Panc1 (cell line): ENCODE measurements at regions not wholly inside any gene's neighbourhood (a gene's known extent, or its start where the extent isn't known, plus 50 kb on each side); places are given as distances from the start of the nearest gene placed in this dataset.

ENCODE experiments used
- ATAC-seq: fragments of 200-7000 bp; cut with Tn5 transposase; 2 replicates; pipeline ENCODE4 v1.9.1; 2020; ENCODE audit warnings: mild to moderate bottlenecking, moderate library complexity
- BruUV-seq: library from RNA; stranded (reverse); fragments of 400-500 nt; replicated peaks from 2 replicates; lab custom pipeline; 2021; lab: Mats Ljungman, UMichigan
- CTCF ChIA-PET: fragments of 300-600 bp; sonication (Branson Sonifier 250); formaldehyde crosslinking; loops from one replicate; lab custom pipeline; 2022; ENCODE audit warnings: antibody characterized with exemption; lab: Charles Lee
- POLR2A ChIA-PET: fragments of 300-600 bp; sonication (Branson Sonifier 250); formaldehyde crosslinking; loops from one replicate; lab custom pipeline; 2022; ENCODE audit warnings: antibody characterized with exemption; lab: Charles Lee
- DNase-seq: peaks from one replicate; pipeline ENCODE4 v3.0.0-alpha.2; 2010; ENCODE audit warnings: low read depth, low spot score
- H3K27ac ChIP-seq: 2 replicates; pipeline ENCODE4 v1.5.1; 2011; ENCODE audit warnings: mild to moderate bottlenecking, low read length, inconsistent platforms
- H3K27me3 ChIP-seq: fragments of 200-500 bp; sonication (Bioruptor generic); 2 replicates; pipeline ENCODE4 v1.6.0; 2014; ENCODE audit warnings: low read length, inconsistent platforms; ENCODE audit not compliant: control insufficient read depth, insufficient read depth
- H3K36me3 ChIP-seq: fragments of 200-500 bp; sonication (Bioruptor generic); 2 replicates; pipeline ENCODE4 v1.5.1; 2014; ENCODE audit warnings: inconsistent platforms, mild to moderate bottlenecking, low read length, moderate library complexity; ENCODE audit not compliant: control insufficient read depth, insufficient read depth
- H3K4me1 ChIP-seq: 2 replicates; pipeline ENCODE4 v1.5.1; 2011; ENCODE audit warnings: inconsistent platforms, mild to moderate bottlenecking, low read length, moderate library complexity; ENCODE audit not compliant: control insufficient read depth, insufficient read depth
- H3K4me3 ChIP-seq, 2 experiments: 2 replicates each; pipeline ENCODE4 v1.5.1; 2011 to 2012; ENCODE audit warnings: low read depth in 2 of 2, low read length in 2 of 2, mild to moderate bottlenecking in 2 of 2, inconsistent platforms in 1 of 2, moderate library complexity in 1 of 2
- H3K9me3 ChIP-seq: fragments of 200-500 bp; sonication (Bioruptor generic); 2 replicates; pipeline ENCODE4 v1.5.1; 2014; ENCODE audit warnings: low read depth, mild to moderate bottlenecking, inconsistent platforms, low read length, moderate library complexity; ENCODE audit not compliant: control insufficient read depth, insufficient read depth
- CTCF ChIP-seq: fragments of 450-650 bp; IDR thresholded peaks from 2 replicates; pipeline ENCODE4 v1.5.1; 2017; ENCODE audit warnings: mild to moderate bottlenecking
- POLR2AphosphoS5 ChIP-seq: IDR thresholded peaks from 2 replicates; pipeline ENCODE4 v1.6.1; 2012; ENCODE audit warnings: mild to moderate bottlenecking, low read depth, low read length, moderate library complexity
- REST ChIP-seq, 2 experiments: IDR thresholded peaks; 2 replicates each; pipeline ENCODE4 v1.6.1; 2011 to 2012; ENCODE audit warnings: low read depth in 2 of 2, control low read depth in 1 of 2, low read length in 1 of 2, mild to moderate bottlenecking in 1 of 2, moderate library complexity in 1 of 2; ENCODE audit not compliant: insufficient read depth in 1 of 2
- SIN3A ChIP-seq: IDR thresholded peaks from 2 replicates; pipeline ENCODE4 v1.6.1; 2012; ENCODE audit warnings: low read depth, mild to moderate bottlenecking, low read length, moderate library complexity, borderline replicate concordance; ENCODE audit not compliant: insufficient read depth
- TCF7L2 ChIP-seq: IDR thresholded peaks from 2 replicates; pipeline ENCODE4 v1.6.1; 2011; ENCODE audit warnings: mild to moderate bottlenecking, low read depth, low read length, inconsistent platforms
- in situ Hi-C: cut with HindIII; loops from 2 replicates; pipeline ENCODE4 v1.10.0; 2016; ENCODE audit warnings: low sequenced_read_pairs, low pct_unique_long_range_greater_than_20kb
- intact Hi-C: fragments of 100-400 bp; cut with micrococcal nuclease; formaldehyde crosslinking; loops from one replicate; pipeline ENCODE4 v1.10.0; 2022; ENCODE audit not compliant: unreplicated experiment

- BruUV-seq, result no TSS peak
- H3K9me3 ChIP-seq, result no peaks in the 10 kb centered on the region
- TF ChIP-seq SIN3A (no peak), REST (IDR thresholded peaks at IDR 0.05; ENCODE audit: insufficient read depth in 1 of 2, low read depth in 2 of 2, low read length in 1 of 2) (no peak), TCF7L2 (no peak), CTCF (no peak), POLR2AphosphoS5 (no peak)
- DNase-seq, result no peak
- no peak for ATAC-seq
- peaks cover 3% of the 10 kb centered on the region; the same call in 1 of the 2 replicates for H3K4me1 ChIP-seq
- intact Hi-C loops (no loop called here), in situ Hi-C loops (no loop called here)
- no peaks in the 10 kb centered on the region for H3K36me3 ChIP-seq
- POLR2A ChIA-PET, result no interaction called here
- H3K27me3 ChIP-seq, result no peaks in the 10 kb centered on the region
- no peak overlapping the region for H3K4me3 ChIP-seq
- no peak overlapping the region; the same call in 1 of the 2 replicates for H3K27ac ChIP-seq
- CTCF ChIA-PET, result no interaction called here
Observed at GRCh38 chr12:46965137-46965536, 114.3 kb upstream of the PCED1B start.

- ATAC-seq, result no peak
- intact Hi-C loops (no loop called here), in situ Hi-C loops (no loop called here)
- H3K4me1 ChIP-seq, result peaks cover 3% of the 10 kb centered on the region; the same call in 1 of the 2 replicates
- H3K27me3 ChIP-seq, result no peaks in the 10 kb centered on the region
- no TSS peak for BruUV-seq
- no peak overlapping the region for H3K4me3 ChIP-seq
- DNase-seq, result no peak
- ChIA-PET CTCF (no interaction called here), POLR2A (no interaction called here)
- TF ChIP-seq CTCF (no peak), TCF7L2 (no peak), SIN3A (no peak), POLR2AphosphoS5 (no peak), REST (IDR thresholded peaks at IDR 0.05; ENCODE audit: insufficient read depth in 1 of 2, low read depth in 2 of 2, low read length in 1 of 2) (no peak)
- H3K27ac ChIP-seq, result no peak overlapping the region
- no peaks in the 10 kb centered on the region for H3K36me3 ChIP-seq
- H3K9me3 ChIP-seq, result no peaks in the 10 kb centered on the region
Observed at GRCh38 chr12:46965880-46966279, 113.5 kb upstream of the PCED1B start.
